ENCODE measurements at regions not wholly inside any gene's neighbourhood (a gene's known extent, or its start where the extent isn't known, plus 50 kb on each side); places are given as distances from the start of the nearest gene placed in this dataset.
A peak's percentile ranks its signal among the peaks of the same experiment; 100 is the strongest.

DNA sequence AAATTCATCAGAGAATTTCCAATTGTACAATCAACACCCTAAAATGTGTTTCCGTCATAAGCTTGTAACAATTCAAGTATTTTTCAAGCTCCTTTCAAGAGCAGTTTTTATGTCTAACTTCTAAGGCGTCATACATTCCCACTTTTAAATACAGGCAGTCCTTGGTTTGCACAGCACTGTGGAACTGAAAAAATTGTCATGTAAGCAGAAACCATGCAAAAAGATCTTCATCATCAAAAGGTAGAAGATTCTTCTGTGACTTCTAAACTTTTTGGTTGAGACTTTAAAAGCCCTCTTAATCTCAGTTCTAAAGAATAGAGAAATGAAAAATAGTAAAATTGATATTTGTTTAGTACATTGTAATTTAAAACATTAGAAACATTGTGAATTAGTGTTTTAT, 315.6 kb downstream of the TPBG start:
- POLR2A ChIA-PET, result no interaction called here
- no peak for FAIRE-seq
- no peak for DNase-seq (ENCODE audit: low read depth in 1 of 2, low spot score in 1 of 2)

DNA sequence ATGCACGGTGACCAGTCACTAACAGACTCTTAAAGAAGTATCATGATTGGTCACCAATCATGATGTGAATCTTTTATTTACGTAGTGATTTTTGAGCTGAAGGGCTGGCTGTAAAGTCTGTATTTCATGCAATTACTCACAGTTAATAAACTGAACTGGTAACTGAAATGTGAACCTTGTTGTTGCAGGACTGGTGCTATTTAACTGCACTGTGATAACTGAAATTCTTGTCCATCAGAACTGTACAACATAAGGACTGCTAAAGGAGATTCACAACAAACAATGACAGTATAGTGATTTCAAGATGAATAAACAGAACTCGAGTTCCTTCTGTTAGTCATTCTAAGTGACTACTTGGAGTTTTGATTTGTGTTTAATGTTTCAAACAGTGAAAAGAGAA, 316.6 kb downstream of the TPBG start:
- TF ChIP-seq HDAC2 (IDR thresholded peaks at IDR 0.05) (no peak), POLR2A (IDR thresholded peaks at IDR 0.05; ENCODE audit: low read length) (no peak), PBX3 (IDR thresholded peaks at IDR 0.05) (no peak), NPAS2 (CRISPR knock-in tag; IDR thresholded peaks at IDR 0.05; ENCODE audit: borderline replicate concordance) (no peak), POLR2AphosphoS2 (conservative IDR thresholded peaks at IDR 0.05; ENCODE audit: low read length) (no peak), MAX (IDR thresholded peaks at IDR 0.05) (no peak), PHF8 (IDR thresholded peaks at IDR 0.05; ENCODE audit: borderline replicate concordance, low read depth) (no peak), HOXB13 (CRISPR knock-in tag; IDR thresholded peaks at IDR 0.05; ENCODE audit: low read depth) (no peak), KDM5A (IDR thresholded peaks at IDR 0.05) (no peak), ZC3H11A (IDR thresholded peaks at IDR 0.05) (no peak), EHF (CRISPR knock-in tag; IDR thresholded peaks at IDR 0.05) (no peak), MYC (IDR thresholded peaks at IDR 0.05; ENCODE audit: borderline replicate concordance, low read length) (no peak), E2F6 (IDR thresholded peaks at IDR 0.05; ENCODE audit: borderline replicate concordance, low read depth) (no peak)
- TF ChIP-seq, protein P1, sequence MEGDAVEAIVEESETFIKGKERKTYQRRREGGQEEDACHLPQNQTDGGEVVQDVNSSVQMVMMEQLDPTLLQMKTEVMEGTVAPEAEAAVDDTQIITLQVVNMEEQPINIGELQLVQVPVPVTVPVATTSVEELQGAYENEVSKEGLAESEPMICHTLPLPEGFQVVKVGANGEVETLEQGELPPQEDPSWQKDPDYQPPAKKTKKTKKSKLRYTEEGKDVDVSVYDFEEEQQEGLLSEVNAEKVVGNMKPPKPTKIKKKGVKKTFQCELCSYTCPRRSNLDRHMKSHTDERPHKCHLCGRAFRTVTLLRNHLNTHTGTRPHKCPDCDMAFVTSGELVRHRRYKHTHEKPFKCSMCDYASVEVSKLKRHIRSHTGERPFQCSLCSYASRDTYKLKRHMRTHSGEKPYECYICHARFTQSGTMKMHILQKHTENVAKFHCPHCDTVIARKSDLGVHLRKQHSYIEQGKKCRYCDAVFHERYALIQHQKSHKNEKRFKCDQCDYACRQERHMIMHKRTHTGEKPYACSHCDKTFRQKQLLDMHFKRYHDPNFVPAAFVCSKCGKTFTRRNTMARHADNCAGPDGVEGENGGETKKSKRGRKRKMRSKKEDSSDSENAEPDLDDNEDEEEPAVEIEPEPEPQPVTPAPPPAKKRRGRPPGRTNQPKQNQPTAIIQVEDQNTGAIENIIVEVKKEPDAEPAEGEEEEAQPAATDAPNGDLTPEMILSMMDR (IDR thresholded peaks at IDR 0.05), result no peak
- TF ChIP-seq, protein P2, sequence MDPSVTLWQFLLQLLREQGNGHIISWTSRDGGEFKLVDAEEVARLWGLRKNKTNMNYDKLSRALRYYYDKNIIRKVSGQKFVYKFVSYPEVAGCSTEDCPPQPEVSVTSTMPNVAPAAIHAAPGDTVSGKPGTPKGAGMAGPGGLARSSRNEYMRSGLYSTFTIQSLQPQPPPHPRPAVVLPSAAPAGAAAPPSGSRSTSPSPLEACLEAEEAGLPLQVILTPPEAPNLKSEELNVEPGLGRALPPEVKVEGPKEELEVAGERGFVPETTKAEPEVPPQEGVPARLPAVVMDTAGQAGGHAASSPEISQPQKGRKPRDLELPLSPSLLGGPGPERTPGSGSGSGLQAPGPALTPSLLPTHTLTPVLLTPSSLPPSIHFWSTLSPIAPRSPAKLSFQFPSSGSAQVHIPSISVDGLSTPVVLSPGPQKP (IDR thresholded peaks at IDR 0.05; ENCODE audit: low read depth, low read length), result no peak
- Histone ChIP-seq H3K4me2 (no peak overlapping the region), H3K9me3 (no peaks in the 10 kb centered on the region), H3K27ac (no peak overlapping the region), H3K4me1 (0 out of 3 replicates have a peak, but pooled peaks cover 12% of the 10 kb centered on the region), H3K4me3 (no peak overlapping the region)
- FAIRE-seq (no peak), DNase-seq (ENCODE audit: low read depth in 1 of 2, low spot score in 1 of 2) (no peak), ATAC-seq (no peak)
- 31% methylated on average over 3 of the region's 3 CpGs for WGBS (ENCODE audit: missing lambda C conversion rate)
- POLR2A ChIA-PET, result no interaction called here
- CTCF ChIA-PET, result interaction anchor here (0.8 to 1.5 kb wide), 2 partner anchors 10 to 117 kb away, joined by 3 read pairs; no protein-coding TSS in a partner anchor

More for the DNA sequence above, 315.6 kb downstream of the TPBG start:
- TF ChIP-seq MAFK (IDR thresholded peaks at IDR 0.05; ENCODE audit: partially characterized antibody) (peak; percentile 81), ZNF302 (CRISPR knock-in tag; IDR thresholded peaks at IDR 0.05) (no peak)
- TF ChIP-seq, protein P3, sequence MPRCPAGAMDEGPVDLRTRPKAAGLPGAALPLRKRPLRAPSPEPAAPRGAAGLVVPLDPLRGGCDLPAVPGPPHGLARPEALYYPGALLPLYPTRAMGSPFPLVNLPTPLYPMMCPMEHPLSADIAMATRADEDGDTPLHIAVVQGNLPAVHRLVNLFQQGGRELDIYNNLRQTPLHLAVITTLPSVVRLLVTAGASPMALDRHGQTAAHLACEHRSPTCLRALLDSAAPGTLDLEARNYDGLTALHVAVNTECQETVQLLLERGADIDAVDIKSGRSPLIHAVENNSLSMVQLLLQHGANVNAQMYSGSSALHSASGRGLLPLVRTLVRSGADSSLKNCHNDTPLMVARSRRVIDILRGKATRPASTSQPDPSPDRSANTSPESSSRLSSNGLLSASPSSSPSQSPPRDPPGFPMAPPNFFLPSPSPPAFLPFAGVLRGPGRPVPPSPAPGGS (IDR thresholded peaks at IDR 0.05), result no peak
- H3K4me1 ChIP-seq, result 0 out of 3 replicates have a peak, but pooled peaks cover 12% of the 10 kb centered on the region
- 78% methylated on average over 2 of the region's 2 CpGs for WGBS (ENCODE audit: missing lambda C conversion rate)
- CTCF ChIA-PET, result interaction anchor here (0.8 to 1.5 kb wide), 2 partner anchors 11 to 118 kb away, joined by 3 read pairs; no protein-coding TSS in a partner anchor
- H3K9me3 ChIP-seq, result no peaks in the 10 kb centered on the region
- no peak overlapping the region for H3K4me2 ChIP-seq
- no peak overlapping the region for H3K27ac ChIP-seq
- ATAC-seq, result no peak
- no peak overlapping the region for H3K4me3 ChIP-seq
